Gastroesophageal sphincter (tissue), 4 donors: ENCODE measurements at regions not wholly inside any gene's neighbourhood (a gene's known extent, or its start where the extent isn't known, plus 50 kb on each side); places are given as distances from the start of the nearest gene placed in this dataset.

Experiments
- ATAC-seq: fragments of 150-250 bp; one replicate; pipeline ENCODE4 v1.9.1; 2016; ENCODE audit warnings: mild to moderate bottlenecking, moderate library complexity
- H3K27ac ChIP-seq, 4 donors: fragments of 200-600 bp; sonication (generic) in 3 of 4; 1 replicate in 3 of 4; 2 replicates in 1 of 4; pipeline ENCODE4 v1.5.1; 2016 to 2019
- H3K27me3 ChIP-seq: fragments of 200-600 bp; sonication (generic); one replicate; pipeline ENCODE4 v1.5.1; 2019
- H3K36me3 ChIP-seq, 2 donors: fragments of 200-600 bp; sonication (generic); one replicate each; pipeline ENCODE4 v1.5.1; 2019; ENCODE audit warnings: control low read depth in 1 of 2
- H3K4me1 ChIP-seq, 3 donors: fragments of 200-600 bp; sonication (generic); 1 replicate in 2 of 3; 2 replicates in 1 of 3; pipeline ENCODE4 v1.5.1; 2016 to 2019; ENCODE audit warnings: control low read depth in 2 of 3
- H3K4me3 ChIP-seq, 2 donors: fragments of 200-600 bp; sonication (generic); one replicate each; pipeline ENCODE4 v1.5.1; 2019; ENCODE audit warnings: mild to moderate bottlenecking in 1 of 2, moderate library complexity in 1 of 2
- H3K9me3 ChIP-seq, 3 donors: fragments of 200-600 bp; sonication (generic); one replicate each; pipeline ENCODE4 v1.5.1; 2017 to 2019; ENCODE audit warnings: control low read depth in 2 of 3
- EP300 ChIP-seq: sonication (generic); formaldehyde crosslinking; IDR thresholded peaks from one replicate; pipeline ENCODE4 v1.6.1; 2017; ENCODE audit warnings: antibody characterized with exemption, mild to moderate bottlenecking
- POLR2A ChIP-seq, 2 donors: fragments of 450-650 bp; IDR thresholded peaks; one replicate each; pipeline ENCODE4 v1.6.1; 2017; ENCODE audit warnings: antibody characterized with exemption in 2 of 2, mild to moderate bottlenecking in 2 of 2, moderate library complexity in 1 of 2
- POLR2AphosphoS5 ChIP-seq: sonication (generic); formaldehyde crosslinking; IDR thresholded peaks from one replicate; pipeline ENCODE4 v1.6.1; 2017; ENCODE audit warnings: antibody characterized with exemption
- WGBS, 2 donors: methylation state at CpG; one replicate each; pipeline ENCODE4 v1.1.5; 2018; ENCODE audit warnings: low coverage in 1 of 2; 5-methylcytosine and 5-hydroxymethylcytosine counted together
- TF ChIP-seq, protein P1 (sequence below), 4 experiments: fragments of 200-600 bp in 2 of 4; fragments of 450-650 bp in 2 of 4; sonication (generic) in 1 of 4; IDR thresholded peaks; one replicate each; pipeline ENCODE4 v1.5.1; 2017 to 2019; ENCODE audit warnings: antibody characterized with exemption in 4 of 4, mild to moderate bottlenecking in 2 of 4, moderate library complexity in 2 of 4

GRCh38 chr18:38010037-38010436 is 444.4 kb upstream of the CELF4 start:
- 89 to 100% methylated on average over 2 of the region's 2 CpGs for WGBS, 2 donors
- no peak overlapping the region for H3K27ac ChIP-seq
- ATAC-seq = no peak

DNA sequence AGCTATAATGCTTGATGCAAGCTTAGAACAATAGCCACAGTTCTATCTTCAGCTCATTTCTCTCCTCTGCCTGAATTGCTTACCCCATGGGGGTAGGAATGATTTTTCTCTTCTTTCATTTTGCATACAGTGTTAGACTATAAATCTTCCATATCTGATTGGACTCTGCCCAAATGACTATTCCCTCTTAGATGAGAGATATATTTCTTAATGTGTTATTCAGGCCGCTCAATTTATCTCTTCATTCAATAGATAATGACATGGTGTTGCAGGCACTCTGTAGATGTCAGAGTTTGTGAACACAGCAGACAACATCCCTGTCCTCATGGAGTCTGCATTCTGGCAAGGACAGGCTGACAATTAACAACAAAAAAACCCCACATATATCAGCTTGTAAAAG is 443.7 kb upstream of the CELF4 start:
- Histone ChIP-seq H3K36me3 (no peaks in the 10 kb centered on the region), H3K9me3 (no peaks in the 10 kb centered on the region), H3K27me3 (no peaks in the 10 kb centered on the region), H3K4me3 (no peak overlapping the region), H3K4me1 (no peaks in the 10 kb centered on the region), H3K27ac (no peak overlapping the region)
- WGBS, 2 donors = 57 to 78% methylated on average over 1 of the region's 1 CpG
- no peak for ATAC-seq
- TF ChIP-seq, protein P1, sequence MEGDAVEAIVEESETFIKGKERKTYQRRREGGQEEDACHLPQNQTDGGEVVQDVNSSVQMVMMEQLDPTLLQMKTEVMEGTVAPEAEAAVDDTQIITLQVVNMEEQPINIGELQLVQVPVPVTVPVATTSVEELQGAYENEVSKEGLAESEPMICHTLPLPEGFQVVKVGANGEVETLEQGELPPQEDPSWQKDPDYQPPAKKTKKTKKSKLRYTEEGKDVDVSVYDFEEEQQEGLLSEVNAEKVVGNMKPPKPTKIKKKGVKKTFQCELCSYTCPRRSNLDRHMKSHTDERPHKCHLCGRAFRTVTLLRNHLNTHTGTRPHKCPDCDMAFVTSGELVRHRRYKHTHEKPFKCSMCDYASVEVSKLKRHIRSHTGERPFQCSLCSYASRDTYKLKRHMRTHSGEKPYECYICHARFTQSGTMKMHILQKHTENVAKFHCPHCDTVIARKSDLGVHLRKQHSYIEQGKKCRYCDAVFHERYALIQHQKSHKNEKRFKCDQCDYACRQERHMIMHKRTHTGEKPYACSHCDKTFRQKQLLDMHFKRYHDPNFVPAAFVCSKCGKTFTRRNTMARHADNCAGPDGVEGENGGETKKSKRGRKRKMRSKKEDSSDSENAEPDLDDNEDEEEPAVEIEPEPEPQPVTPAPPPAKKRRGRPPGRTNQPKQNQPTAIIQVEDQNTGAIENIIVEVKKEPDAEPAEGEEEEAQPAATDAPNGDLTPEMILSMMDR (IDR thresholded peaks at IDR 0.05) = no peak
- TF ChIP-seq POLR2AphosphoS5 (no peak), EP300 (no peak), POLR2A (IDR thresholded peaks at IDR 0.05) (no peak)

More at GRCh38 chr18:38010037-38010436, 444.4 kb upstream of the CELF4 start:
- H3K36me3 ChIP-seq = no peaks in the 10 kb centered on the region
- no peaks in the 10 kb centered on the region for H3K4me1 ChIP-seq
- H3K9me3 ChIP-seq = no peaks in the 10 kb centered on the region
- TF ChIP-seq POLR2AphosphoS5 (no peak), EP300 (no peak), POLR2A (IDR thresholded peaks at IDR 0.05) (no peak)
- no peak overlapping the region for H3K4me3 ChIP-seq
- H3K27me3 ChIP-seq = no peaks in the 10 kb centered on the region

DNA sequence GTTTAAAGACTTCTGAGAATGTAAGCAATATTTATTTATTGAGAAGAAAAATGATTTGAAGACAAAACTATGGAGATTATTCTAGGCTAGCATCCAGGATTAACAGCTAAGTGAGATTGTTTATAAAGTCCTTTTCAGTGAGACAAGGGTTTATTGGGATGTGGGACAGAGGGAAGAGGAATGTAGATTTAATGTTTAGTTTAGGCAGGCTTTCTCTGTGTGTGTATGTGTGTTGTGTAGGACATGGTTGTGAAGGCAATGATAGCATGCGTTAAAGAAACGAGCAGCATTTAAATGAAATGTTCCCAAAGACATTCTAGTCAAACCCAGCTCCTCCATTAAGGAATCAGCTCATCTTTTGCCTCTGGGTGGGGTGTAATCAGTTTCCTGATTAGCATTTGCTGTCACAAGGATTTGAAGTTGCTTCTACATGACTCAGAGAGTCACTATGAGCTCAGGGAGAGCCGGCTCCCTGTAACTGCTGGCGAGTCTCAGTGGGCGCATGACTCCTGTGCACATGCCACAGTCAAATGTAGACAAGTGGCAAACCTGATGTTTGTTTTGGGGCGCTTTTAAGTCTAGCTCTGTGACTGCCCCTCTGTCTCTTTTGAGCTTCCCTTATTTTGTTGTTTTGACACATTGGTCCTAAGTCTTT is 442.2 kb upstream of the CELF4 start:
- H3K4me1 ChIP-seq = no peaks in the 10 kb centered on the region
- no peaks in the 10 kb centered on the region for H3K9me3 ChIP-seq
- 46 to 50% methylated on average over 5 to 6 of the region's 6 CpGs for WGBS, 2 donors

GRCh38 chr18:38007026-38007425 is 441.4 kb upstream of the CELF4 start:
- Histone ChIP-seq H3K36me3 (no peaks in the 10 kb centered on the region), H3K27me3 (no peaks in the 10 kb centered on the region), H3K4me3 (no peak overlapping the region), H3K27ac (no peak overlapping the region), H3K4me1 (no peaks in the 10 kb centered on the region), H3K9me3 (no peaks in the 10 kb centered on the region)
- no peak for ATAC-seq
- TF ChIP-seq, protein P1 (IDR thresholded peaks at IDR 0.05) = no peak
- TF ChIP-seq EP300 (no peak), POLR2AphosphoS5 (no peak), POLR2A (IDR thresholded peaks at IDR 0.05) (no peak)

More for the DNA sequence above, 442.2 kb upstream of the CELF4 start:
- no peak for ATAC-seq
- TF ChIP-seq POLR2AphosphoS5 (no peak), EP300 (no peak), POLR2A (IDR thresholded peaks at IDR 0.05) (no peak)
- TF ChIP-seq, protein P1 (IDR thresholded peaks at IDR 0.05) = no peak
- no peaks in the 10 kb centered on the region for H3K27me3 ChIP-seq
- H3K4me3 ChIP-seq = no peak overlapping the region
- no peaks in the 10 kb centered on the region for H3K36me3 ChIP-seq
- H3K27ac ChIP-seq = no peak overlapping the region

DNA sequence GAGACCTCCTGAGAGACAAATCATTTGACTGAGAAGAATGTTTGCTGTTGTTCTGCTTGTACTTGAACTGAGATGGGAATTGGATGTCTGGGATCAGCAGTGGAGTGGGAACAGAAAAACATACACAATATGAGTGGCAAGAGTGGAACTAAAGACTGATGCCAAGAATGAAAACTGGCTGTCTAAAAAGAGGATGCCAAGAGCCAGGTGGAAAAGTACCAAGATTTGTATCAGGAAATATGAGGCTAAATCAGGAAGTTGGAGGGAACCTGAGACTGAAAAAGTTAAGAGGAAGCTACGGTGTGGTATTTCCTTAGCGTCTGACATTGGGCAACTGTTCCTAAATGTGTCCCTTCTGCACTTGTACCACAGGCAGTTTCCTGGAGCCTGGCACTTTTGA is 440.9 kb upstream of the CELF4 start:
- Histone ChIP-seq H3K4me1 (no peaks in the 10 kb centered on the region), H3K4me3 (no peak overlapping the region), H3K36me3 (no peaks in the 10 kb centered on the region), H3K27me3 (no peaks in the 10 kb centered on the region), H3K9me3 (no peaks in the 10 kb centered on the region), H3K27ac (no peak overlapping the region)
- WGBS, 2 donors = 49 to 70% methylated on average over 2 of the region's 2 CpGs
- ATAC-seq = no peak
- TF ChIP-seq POLR2A (IDR thresholded peaks at IDR 0.05) = no peak
- no peak for TF ChIP-seq EP300
- TF ChIP-seq, protein P1 (IDR thresholded peaks at IDR 0.05) = no peak
- no peak for TF ChIP-seq POLR2AphosphoS5
